ENCODE measurements at regions not wholly inside any gene's neighbourhood (a gene's known extent, or its start where the extent isn't known, plus 50 kb on each side); places are given as distances from the start of the nearest gene placed in this dataset.

DNA sequence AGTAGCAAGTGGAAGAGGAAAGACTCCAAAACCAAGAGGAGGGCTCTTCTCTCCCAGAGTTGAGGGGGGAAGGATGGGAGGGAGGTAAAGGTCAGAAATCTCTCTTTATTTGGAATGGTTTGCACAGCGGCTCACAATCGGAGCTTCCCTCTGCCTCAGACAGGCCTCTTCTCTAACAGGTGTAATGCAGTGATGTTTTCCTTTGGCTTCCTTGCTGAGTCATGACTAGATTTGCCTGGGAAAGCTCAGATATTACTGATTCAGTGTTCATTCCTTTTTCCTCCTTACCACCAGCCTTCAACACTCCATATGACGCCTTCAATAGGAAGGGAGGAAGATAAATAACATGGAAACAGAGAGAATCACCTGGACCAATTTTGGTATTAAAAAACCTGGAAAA is 136.6 kb downstream of the RNF152 start:
- DNase-seq (ENCODE audit: low read depth in 2 of 2): no peak

- no peak for DNase-seq (ENCODE audit: low read depth in 2 of 2)
Observed at GRCh38 chr18:61755555-61755954, 137.3 kb downstream of the RNF152 start.

DNA sequence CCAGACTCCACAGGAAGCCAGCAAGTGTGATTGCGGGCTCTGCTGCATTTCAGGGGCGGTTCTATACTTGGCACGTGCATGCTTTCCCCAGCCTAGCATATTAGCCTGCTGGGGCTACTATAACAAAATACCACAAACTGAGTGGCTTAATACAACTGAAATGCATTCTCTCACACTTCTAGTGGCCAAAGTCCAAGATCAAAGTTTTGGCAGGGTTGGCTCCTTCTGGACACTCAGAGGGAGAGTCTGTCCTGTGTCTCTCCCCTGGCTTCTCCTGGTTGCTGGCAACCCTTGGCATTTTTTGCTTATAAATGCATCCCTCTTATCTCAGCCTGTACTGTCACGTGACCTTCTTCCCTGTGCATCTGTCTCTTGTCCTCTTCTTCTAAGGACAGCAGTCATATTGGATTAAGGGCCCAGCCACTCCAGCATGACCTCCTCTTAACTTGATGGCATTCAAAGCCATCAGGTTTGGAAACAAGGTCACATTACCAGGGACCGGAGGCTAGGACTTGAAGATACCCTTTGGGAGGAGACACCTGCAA is 138.7 kb downstream of the RNF152 start:
- no peak for DNase-seq (ENCODE audit: low read depth in 2 of 2)

DNA sequence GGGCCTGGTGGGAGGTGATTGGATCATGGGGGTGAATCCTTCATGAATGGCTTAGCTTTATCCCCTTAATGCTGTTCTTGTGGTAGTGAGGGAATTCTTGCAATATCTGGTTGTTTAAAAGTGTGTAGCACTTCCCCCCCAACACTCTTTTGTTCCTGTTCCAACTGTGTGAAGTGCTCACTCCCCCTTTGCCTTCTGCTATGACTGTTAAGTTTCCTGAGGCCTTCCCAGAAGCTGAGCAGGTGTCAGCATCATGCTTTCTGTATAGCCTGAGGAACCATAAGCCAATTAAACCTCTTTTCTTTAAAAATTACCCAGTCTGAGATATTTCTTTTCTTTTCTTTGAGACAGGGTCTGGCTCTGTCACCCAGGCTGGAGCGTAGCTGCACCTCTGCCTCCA is 139.4 kb downstream of the RNF152 start:
- DNase-seq (ENCODE audit: low read depth in 2 of 2): no peak

DNA sequence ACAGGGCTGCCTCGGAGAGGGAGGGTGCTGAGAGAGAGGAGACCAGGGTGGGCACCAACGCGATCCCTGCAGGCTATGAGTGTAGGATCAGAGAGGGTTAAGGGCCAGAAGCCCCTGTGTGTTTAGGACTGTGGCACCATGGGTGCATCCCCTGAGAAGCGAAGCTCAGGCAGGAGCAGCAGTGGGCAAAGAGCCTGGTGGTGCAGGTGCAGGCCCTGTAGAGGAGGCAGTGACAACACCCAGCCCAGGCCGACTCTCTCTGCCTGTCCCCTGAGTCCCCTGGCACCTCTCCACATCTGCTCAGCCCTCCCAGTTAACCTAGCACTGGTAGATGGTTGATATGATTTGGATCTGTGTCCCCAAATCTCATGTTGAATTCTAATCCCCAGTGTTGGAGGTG is 139.8 kb downstream of the RNF152 start:
- DNase-seq (ENCODE audit: low read depth in 2 of 2): no peak

DNA sequence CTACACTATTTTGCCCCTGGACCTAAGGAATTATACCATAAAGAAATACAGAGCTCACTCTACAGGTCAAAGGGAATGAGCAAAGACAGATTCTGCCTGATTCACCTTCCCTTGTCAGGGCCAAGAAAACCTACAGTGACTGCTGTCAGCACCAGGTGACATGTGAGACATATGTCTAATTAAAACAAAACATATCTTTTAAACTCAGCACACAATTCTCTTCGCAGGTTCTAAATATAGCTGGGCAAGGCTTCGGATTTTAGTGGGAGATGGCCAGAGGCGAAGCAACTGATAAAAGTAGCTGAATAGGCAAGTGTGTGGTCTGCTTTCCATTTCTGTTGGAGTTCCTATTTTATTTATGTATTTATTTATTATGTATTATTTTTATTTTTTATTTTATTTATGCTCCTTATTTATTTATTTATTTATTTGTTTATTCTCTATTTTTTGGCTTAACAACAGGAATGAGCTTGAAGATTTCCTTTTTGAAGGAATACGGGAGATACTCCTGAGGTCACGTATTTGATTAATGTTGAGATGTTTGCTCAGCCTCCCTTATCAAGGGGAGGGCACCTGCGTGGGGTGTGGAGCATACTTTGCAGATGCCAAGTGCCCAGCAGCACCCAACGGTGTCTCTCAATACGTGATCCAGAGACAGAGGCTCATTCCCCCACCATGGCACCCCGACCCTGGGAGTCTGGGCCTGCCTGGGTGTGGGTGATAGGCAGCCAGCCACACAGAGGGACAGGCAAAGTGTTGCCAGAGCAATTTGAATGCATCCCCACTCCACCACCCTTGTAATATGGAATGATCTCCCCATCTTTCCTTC is 141.8 kb downstream of the RNF152 start:
- no peak for DNase-seq (ENCODE audit: low read depth in 2 of 2)

- no peak for DNase-seq (ENCODE audit: low read depth in 2 of 2)
Observed at GRCh38 chr18:61749546-61749945, 143.3 kb downstream of the RNF152 start.

GRCh38 chr18:61749031-61749430 is 143.8 kb downstream of the RNF152 start:
- DNase-seq (ENCODE audit: low read depth in 2 of 2): no peak

- no peak for DNase-seq (ENCODE audit: low read depth in 2 of 2)
Observed at GRCh38 chr18:61748004-61748403, 144.8 kb downstream of the RNF152 start.

GRCh38 chr18:61743775-61744531 is 148.9 kb downstream of the RNF152 start:
- DNase-seq (ENCODE audit: low read depth in 2 of 2): no peak

GRCh38 chr18:61742565-61743429 is 150.0 kb downstream of the RNF152 start:
- DNase-seq (ENCODE audit: low read depth in 2 of 2): no peak

GRCh38 chr18:61741881-61742454 is 150.8 kb downstream of the RNF152 start:
- no peak for DNase-seq (ENCODE audit: low read depth in 2 of 2)

GRCh38 chr18:61738488-61738887 is 154.3 kb downstream of the RNF152 start:
- no peak for DNase-seq (ENCODE audit: low read depth in 2 of 2)

DNA sequence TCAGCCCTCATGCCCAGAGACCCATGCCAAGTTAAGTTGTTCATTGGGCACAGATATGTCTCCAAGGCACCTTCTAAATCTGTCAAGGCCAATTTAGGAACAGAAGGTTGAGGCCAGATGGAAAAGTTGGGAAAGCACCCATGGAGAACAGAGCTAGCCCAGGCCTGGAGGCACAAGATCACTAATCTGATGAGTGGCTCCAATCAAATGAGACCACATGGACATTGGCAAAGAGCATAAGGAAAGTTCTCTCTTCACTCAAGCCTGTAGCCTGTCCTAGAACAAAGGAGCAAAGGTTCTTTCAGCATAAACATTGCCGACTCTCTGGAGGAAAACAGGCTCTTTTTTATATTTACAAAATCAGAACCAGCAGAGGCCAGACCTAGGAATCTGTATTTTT is 154.8 kb downstream of the RNF152 start:
- DNase-seq (ENCODE audit: low read depth in 2 of 2): no peak

- no peak for DNase-seq (ENCODE audit: low read depth in 2 of 2)
Observed at GRCh38 chr18:61736133-61736532, 156.7 kb downstream of the RNF152 start.

GRCh38 chr18:61735564-61736102 is 157.2 kb downstream of the RNF152 start:
- DNase-seq (ENCODE audit: low read depth in 2 of 2): no peak

- DNase-seq (ENCODE audit: low read depth in 2 of 2): no peak
Observed at GRCh38 chr18:61734396-61734795, 158.4 kb downstream of the RNF152 start.

- DNase-seq (ENCODE audit: low read depth in 2 of 2): no peak
Observed at GRCh38 chr18:61732854-61733253, 160.0 kb downstream of the RNF152 start.

- no peak for DNase-seq (ENCODE audit: low read depth in 2 of 2)
Observed at GRCh38 chr18:61731693-61732376, 161.0 kb downstream of the RNF152 start.

DNA sequence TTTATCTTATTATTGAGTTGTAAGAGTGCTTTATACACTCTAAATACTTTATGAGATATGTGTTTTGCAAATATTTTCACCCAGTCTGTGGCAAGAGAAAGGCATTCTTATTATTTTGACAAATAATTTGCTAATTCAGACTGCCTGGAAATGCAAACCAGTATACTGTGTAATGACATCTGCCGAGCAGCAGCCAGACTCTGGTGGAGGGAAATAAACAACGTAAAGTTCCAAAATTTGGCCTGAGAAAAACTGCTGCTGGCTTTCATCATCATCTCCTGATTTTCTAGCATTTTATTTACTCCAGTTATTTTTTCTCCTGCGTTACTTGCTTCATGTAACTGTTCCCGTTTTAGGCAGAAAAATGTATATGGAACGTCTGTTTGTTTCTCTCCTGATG is 161.6 kb downstream of the RNF152 start:
- DNase-seq (ENCODE audit: low read depth in 2 of 2): no peak

DNA sequence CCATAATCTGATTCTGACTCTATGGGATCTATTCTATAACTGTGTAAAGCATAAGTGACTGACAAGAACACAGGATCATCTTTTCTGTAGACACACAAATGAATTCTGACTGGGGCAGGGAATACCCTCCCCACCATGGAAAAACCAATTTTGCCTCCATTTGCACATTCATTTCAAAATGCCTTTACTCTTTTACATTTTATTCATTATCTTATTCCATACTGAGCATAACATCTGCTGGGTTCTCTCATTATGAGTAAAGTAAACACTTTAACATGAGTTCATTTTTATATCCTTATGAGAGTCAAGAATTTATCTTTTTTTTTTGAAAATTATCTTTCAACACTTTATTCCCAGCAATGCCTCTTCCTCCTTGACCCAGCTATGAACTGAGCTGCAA is 163.5 kb downstream of the RNF152 start:
- no peak for DNase-seq (ENCODE audit: low read depth in 2 of 2)

All from stimulated activated CD4-positive, alpha-beta T cell treated with anti-CD3 and anti-CD28 coated beads, Interleukin-1b, Interleukin-23, amount 100 ng/mL, for 4 hours (primary cell).